Body of pancreas (tissue), 4 donors: ENCODE measurements at regions not wholly inside any gene's neighbourhood (a gene's known extent, or its start where the extent isn't known, plus 50 kb on each side); places are given as distances from the start of the nearest gene placed in this dataset.

Experiments
- POLR2A ChIP-seq, 3 donors: fragments of 450-650 bp; IDR thresholded peaks; one replicate each; pipeline ENCODE4 v1.6.1; 2016; ENCODE audit warnings: antibody characterized with exemption in 3 of 3, mild to moderate bottlenecking in 2 of 3
- TF ChIP-seq, protein P1 (sequence below), 7 experiments: fragments of 450-650 bp in 4 of 7; fragments of 200-600 bp in 3 of 7; sonication (generic) in 3 of 7; IDR thresholded peaks; one replicate each; pipeline ENCODE4 v1.5.1; 2016 to 2019; ENCODE audit warnings: antibody characterized with exemption in 7 of 7

DNA sequence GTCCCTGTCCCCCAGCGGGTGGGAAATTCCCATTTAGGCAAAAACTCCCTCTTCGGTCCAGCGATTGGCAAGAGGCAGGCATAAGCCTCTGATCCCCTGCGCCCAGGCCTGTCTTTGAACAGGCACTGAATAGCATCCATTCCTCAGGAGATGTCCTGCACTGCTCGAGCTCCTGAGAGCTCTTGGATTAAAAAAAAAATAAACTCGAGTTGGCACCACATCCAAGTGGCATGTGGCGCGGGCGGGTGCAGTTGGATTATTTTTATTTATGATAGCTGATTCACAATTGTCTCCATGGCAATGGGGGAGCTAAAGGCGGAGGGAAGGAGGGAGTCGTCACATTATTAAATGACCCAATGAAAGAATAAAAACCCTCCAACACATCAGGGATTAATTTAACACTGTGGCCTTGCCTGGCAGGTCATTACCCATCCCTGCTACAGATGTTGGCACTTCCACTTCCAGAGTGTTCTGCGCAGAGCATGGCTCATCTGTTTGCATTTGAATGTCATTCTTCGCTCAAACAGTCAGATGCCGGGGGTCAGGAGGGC, 207.2 kb downstream of the AACS start:
- TF ChIP-seq, protein P1, sequence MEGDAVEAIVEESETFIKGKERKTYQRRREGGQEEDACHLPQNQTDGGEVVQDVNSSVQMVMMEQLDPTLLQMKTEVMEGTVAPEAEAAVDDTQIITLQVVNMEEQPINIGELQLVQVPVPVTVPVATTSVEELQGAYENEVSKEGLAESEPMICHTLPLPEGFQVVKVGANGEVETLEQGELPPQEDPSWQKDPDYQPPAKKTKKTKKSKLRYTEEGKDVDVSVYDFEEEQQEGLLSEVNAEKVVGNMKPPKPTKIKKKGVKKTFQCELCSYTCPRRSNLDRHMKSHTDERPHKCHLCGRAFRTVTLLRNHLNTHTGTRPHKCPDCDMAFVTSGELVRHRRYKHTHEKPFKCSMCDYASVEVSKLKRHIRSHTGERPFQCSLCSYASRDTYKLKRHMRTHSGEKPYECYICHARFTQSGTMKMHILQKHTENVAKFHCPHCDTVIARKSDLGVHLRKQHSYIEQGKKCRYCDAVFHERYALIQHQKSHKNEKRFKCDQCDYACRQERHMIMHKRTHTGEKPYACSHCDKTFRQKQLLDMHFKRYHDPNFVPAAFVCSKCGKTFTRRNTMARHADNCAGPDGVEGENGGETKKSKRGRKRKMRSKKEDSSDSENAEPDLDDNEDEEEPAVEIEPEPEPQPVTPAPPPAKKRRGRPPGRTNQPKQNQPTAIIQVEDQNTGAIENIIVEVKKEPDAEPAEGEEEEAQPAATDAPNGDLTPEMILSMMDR (IDR thresholded peaks at IDR 0.05) = no peak
- TF ChIP-seq POLR2A (IDR thresholded peaks at IDR 0.05) = no peak
